H1 (cell line): ENCODE measurements at regions not wholly inside any gene's neighbourhood (a gene's known extent, or its start where the extent isn't known, plus 50 kb on each side); places are given as distances from the start of the nearest gene placed in this dataset.
A peak's percentile ranks its signal among the peaks of the same experiment; 100 is the strongest.

Experiments
- CTCF ChIA-PET: fragments of 300-600 bp; sonication (Branson Sonifier 250); formaldehyde crosslinking; loops from one replicate; lab custom pipeline; 2021; ENCODE audit not compliant: partially characterized antibody; lab: Charles Lee
- POLR2A ChIA-PET: fragments of 300-600 bp; sonication (Branson Sonifier 250); formaldehyde crosslinking; loops from one replicate; lab custom pipeline; 2021; ENCODE audit warnings: inconsistent platforms; ENCODE audit not compliant: partially characterized antibody; lab: Charles Lee
- DNase-seq, 2 experiments: peaks; one replicate each; pipeline versions ENCODE4 v3.0.0 to v3.0.0-alpha.2; 2010 to 2022; ENCODE audit warnings: low spot score in 2 of 2, low read depth in 1 of 2, mixed read lengths in 1 of 2
- FAIRE-seq: peaks from 2 replicates; lab custom pipeline; 2011; peaks lifted over from hg19 to GRCh38; lab: Jason Lieb, UNC
- H2AFZ ChIP-seq: 2 replicates; pipeline ENCODE4 v1.8.1; 2012; ENCODE audit warnings: low read length, inconsistent platforms
- H2AK5ac ChIP-seq: 2 replicates; pipeline ENCODE4 v1.6.1; 2013; ENCODE audit warnings: low read depth, low read length
- H2BK120ac ChIP-seq: replicated peaks from 2 replicates; pipeline ENCODE3; 2013; ENCODE audit warnings: low read depth, low read length, inconsistent platforms
- H2BK12ac ChIP-seq: 2 replicates; pipeline ENCODE4 v1.6.1; 2013; ENCODE audit warnings: low read depth, low read length
- H2BK15ac ChIP-seq: 2 replicates; pipeline ENCODE4 v1.6.1; 2013; ENCODE audit warnings: low read length
- H2BK20ac ChIP-seq: 2 replicates; pipeline ENCODE4 v1.6.1; 2013; ENCODE audit warnings: low read length
- H2BK5ac ChIP-seq: 2 replicates; pipeline ENCODE4 v1.6.1; 2013; ENCODE audit warnings: low read depth, low read length
- H3K14ac ChIP-seq: 2 replicates; pipeline ENCODE4 v1.6.1; 2013; ENCODE audit warnings: inconsistent platforms; ENCODE audit not compliant: insufficient read length
- H3K18ac ChIP-seq: 2 replicates; pipeline ENCODE4 v1.6.1; 2013; ENCODE audit warnings: low read length; ENCODE audit errors: extremely low read depth
- H3K23ac ChIP-seq: 2 replicates; pipeline ENCODE4 v1.6.1; 2013; ENCODE audit warnings: inconsistent platforms; ENCODE audit not compliant: insufficient read length
- H3K23me2 ChIP-seq: 2 replicates; pipeline ENCODE4 v1.6.1; 2013; ENCODE audit warnings: low read depth, low read length
- H3K27ac ChIP-seq: 2 replicates; pipeline ENCODE4 v1.6.1; 2011; ENCODE audit warnings: low read depth, low read length, inconsistent platforms
- H3K27me3 ChIP-seq, 4 experiments: replicated peaks in 1 of 4; 1 replicate in 1 of 4; 2 replicates in 3 of 4; pipeline versions ENCODE4 v1.6.1 to v1.8.1; 2011 to 2013; ENCODE audit warnings: low read length in 3 of 4, mild to moderate bottlenecking in 3 of 4, inconsistent platforms in 2 of 4, mixed read lengths in 2 of 4, moderate library complexity in 1 of 4; ENCODE audit not compliant: control insufficient read depth in 3 of 4, insufficient read depth in 3 of 4; ENCODE audit errors: extremely low read depth in 1 of 4
- H3K36me3 ChIP-seq, 4 experiments: 2 replicates each; pipeline versions ENCODE4 v1.6.1 to v1.8.1; 2011 to 2013; ENCODE audit warnings: mild to moderate bottlenecking in 4 of 4, low read length in 3 of 4, moderate library complexity in 2 of 4, control low read depth in 1 of 4, inconsistent platforms in 1 of 4; ENCODE audit not compliant: insufficient read depth in 4 of 4, control insufficient read depth in 2 of 4
- H3K4ac ChIP-seq: replicated peaks from 2 replicates; pipeline ENCODE3; 2013; ENCODE audit warnings: low read length, low read depth, mixed read lengths, inconsistent platforms; ENCODE audit not compliant: insufficient read length
- H3K4me1 ChIP-seq, 4 experiments: replicated peaks in 1 of 4; 1 replicate in 1 of 4; 2 replicates in 3 of 4; pipeline versions ENCODE4 v1.6.1 to v1.8.1; 2011 to 2013; ENCODE audit warnings: low read length in 3 of 4, inconsistent platforms in 2 of 4, mixed read lengths in 1 of 4; ENCODE audit not compliant: insufficient read depth in 4 of 4, control insufficient read depth in 3 of 4
- H3K4me2 ChIP-seq, 2 experiments: 2 replicates each; pipeline versions ENCODE4 v1.6.1 to v1.8.1; 2011 to 2013; ENCODE audit warnings: low read depth in 2 of 2, low read length in 2 of 2, control low read depth in 1 of 2, inconsistent platforms in 1 of 2, mild to moderate bottlenecking in 1 of 2; ENCODE audit not compliant: insufficient read depth in 1 of 2
- H3K4me3 ChIP-seq, 4 experiments: fragments of 200-600, 300-600 bp in 1 of 4; sonication (generic), shearing (Covaris generic), sonication (Bioruptor Twin) in 1 of 4; 2 replicates each; pipeline versions ENCODE4 v1.5.1 to v1.8.1; 2011 to 2016; ENCODE audit warnings: low read length in 4 of 4, low read depth in 3 of 4, control low read depth in 2 of 4, inconsistent platforms in 2 of 4, mild to moderate bottlenecking in 2 of 4, mixed read lengths in 1 of 4, moderate library complexity in 1 of 4; ENCODE audit not compliant: insufficient read depth in 2 of 4; ENCODE audit errors: extremely low read depth in 1 of 4
- H3K56ac ChIP-seq: replicated peaks from 2 replicates; pipeline ENCODE3; 2013; ENCODE audit warnings: low read depth, mild to moderate bottlenecking, mixed read lengths, low read length, inconsistent platforms; ENCODE audit not compliant: insufficient read length
- H3K79me1 ChIP-seq: 2 replicates; pipeline ENCODE4 v1.6.1; 2013; ENCODE audit warnings: low read depth, low read length, control low read depth
- H3K79me2 ChIP-seq, 2 experiments: 2 replicates each; pipeline versions ENCODE4 v1.6.1 to v1.8.1; 2012 to 2013; ENCODE audit warnings: low read length in 2 of 2, mild to moderate bottlenecking in 2 of 2, inconsistent platforms in 1 of 2; ENCODE audit not compliant: insufficient read depth in 2 of 2, control insufficient read depth in 1 of 2
- H3K9ac ChIP-seq, 4 experiments: replicated peaks in 1 of 4; 1 replicate in 1 of 4; 2 replicates in 3 of 4; pipeline versions ENCODE4 v1.6.1 to v1.8.1; 2011 to 2013; ENCODE audit warnings: low read depth in 3 of 4, low read length in 3 of 4, control low read depth in 2 of 4, mild to moderate bottlenecking in 2 of 4, moderate library complexity in 2 of 4, inconsistent platforms in 1 of 4; ENCODE audit errors: extremely low read depth in 1 of 4
- H3K9me3 ChIP-seq, 2 experiments: 2 replicates each; pipeline versions ENCODE4 v1.6.1 to v1.8.1; 2012 to 2013; ENCODE audit warnings: mild to moderate bottlenecking in 2 of 2, moderate library complexity in 2 of 2, control low read depth in 1 of 2, inconsistent platforms in 1 of 2, low read depth in 1 of 2, low read length in 1 of 2, mixed read lengths in 1 of 2; ENCODE audit not compliant: insufficient read depth in 2 of 2
- H4K20me1 ChIP-seq, 2 experiments: replicated peaks in 1 of 2; 2 replicates each; pipeline versions ENCODE3 to v1.8.1; 2011 to 2013; ENCODE audit warnings: inconsistent platforms in 2 of 2, low read length in 2 of 2, mild to moderate bottlenecking in 1 of 2; ENCODE audit not compliant: insufficient read depth in 2 of 2, control insufficient read depth in 1 of 2
- H4K5ac ChIP-seq: 2 replicates; pipeline ENCODE4 v1.6.1; 2013; ENCODE audit warnings: low read length, low read depth, mixed read lengths, inconsistent platforms; ENCODE audit not compliant: insufficient read length
- H4K8ac ChIP-seq: 2 replicates; pipeline ENCODE4 v1.8.0; 2013; ENCODE audit warnings: mild to moderate bottlenecking, moderate library complexity, low read length, inconsistent platforms; ENCODE audit not compliant: insufficient read depth; ENCODE audit errors: extremely low read depth
- H4K91ac ChIP-seq: replicated peaks from 2 replicates; pipeline ENCODE3; 2013; ENCODE audit warnings: low read length, mixed read lengths, inconsistent platforms; ENCODE audit not compliant: insufficient read length
- ASH2L ChIP-seq: fragments of 200-600, 300-600 bp; sonication (generic); IDR thresholded peaks from one replicate; pipeline ENCODE4 v1.7.1; 2017; ENCODE audit warnings: low read length
- ATF2 ChIP-seq: IDR thresholded peaks from 2 replicates; pipeline ENCODE4 v1.6.1; 2012; ENCODE audit warnings: low read length, inconsistent platforms
- CBX5 ChIP-seq: fragments of 300-800, 300-1000 bp; sonication (generic); IDR thresholded peaks from 2 replicates; pipeline ENCODE4 v1.7.1; 2016; ENCODE audit warnings: antibody characterized with exemption, low read length, low read depth
- CTCF ChIP-seq, 3 experiments: IDR thresholded peaks; 1 replicate in 2 of 3; 2 replicates in 1 of 3; pipeline versions ENCODE4 v1.5.1 to v1.6.1; 2011; ENCODE audit warnings: low read length in 3 of 3, mild to moderate bottlenecking in 3 of 3, inconsistent platforms in 2 of 3, low read depth in 1 of 3, moderate library complexity in 1 of 3; ENCODE audit not compliant: insufficient read depth in 1 of 3; ENCODE audit errors: control extremely low read depth in 1 of 3
- GTF2F1 ChIP-seq: IDR thresholded peaks from 2 replicates; pipeline ENCODE4 v1.6.1; 2012; ENCODE audit warnings: low read depth, low read length, improper control_type of control experiment, borderline replicate concordance
- HDAC2 ChIP-seq, 2 experiments: fragments of 300-600 bp in 1 of 2; sonication (generic) in 1 of 2; IDR thresholded peaks; 2 replicates each; pipeline ENCODE4 v1.6.1; 2011 to 2012; ENCODE audit warnings: low read depth in 2 of 2, low read length in 2 of 2, mild to moderate bottlenecking in 2 of 2, moderate library complexity in 2 of 2, borderline replicate concordance in 1 of 2, inconsistent platforms in 1 of 2
- JUND ChIP-seq: IDR thresholded peaks from 2 replicates; pipeline ENCODE4 v1.6.1; 2011; ENCODE audit warnings: mild to moderate bottlenecking, improper control_type of control experiment, low read length
- PHF8 ChIP-seq: fragments of 200-600 bp; sonication (generic); conservative IDR thresholded peaks from 2 replicates; pipeline ENCODE4 v1.7.1; 2012; ENCODE audit warnings: low read depth, mild to moderate bottlenecking, inconsistent platforms, low read length, moderate library complexity
- SIX5 ChIP-seq: IDR thresholded peaks from 2 replicates; pipeline ENCODE4 v1.6.1; 2011; ENCODE audit warnings: mild to moderate bottlenecking, low read depth, low read length
- SP1 ChIP-seq: IDR thresholded peaks from 2 replicates; pipeline ENCODE4 v1.6.1; 2011; ENCODE audit warnings: low read depth, low read length
- SUZ12 ChIP-seq: fragments of 200-600 bp; sonication (generic); IDR thresholded peaks from 2 replicates; pipeline ENCODE4 v1.6.1; 2012; ENCODE audit warnings: mild to moderate bottlenecking, inconsistent platforms, low read length, moderate library complexity, mixed read lengths
- TAF1 ChIP-seq: IDR thresholded peaks from 2 replicates; pipeline ENCODE4 v1.6.1; 2011; ENCODE audit warnings: mild to moderate bottlenecking, low read depth, low read length

- no peaks in the 10 kb centered on the region for H3K27me3 ChIP-seq
- ChIA-PET CTCF (no interaction called here), POLR2A (no interaction called here)
- no peaks in the 10 kb centered on the region for H3K79me1 ChIP-seq
- no peak overlapping the region; the same call in 1 of the 2 replicates for H3K18ac ChIP-seq
- no peaks in the 10 kb centered on the region for H3K9me3 ChIP-seq
- H4K8ac ChIP-seq = no peak overlapping the region
- H2BK15ac ChIP-seq = no peak overlapping the region
- H3K79me2 ChIP-seq = no peaks in the 10 kb centered on the region
- H3K4me1 ChIP-seq = peaks cover 0 to 9% (median 2%) of the 10 kb centered on the region in 4 experiments; a peak in 2 of 7 replicates
- peak overlapping the region; percentile 61; the same call in 1 of the 2 replicates for H2BK20ac ChIP-seq
- DNase-seq (no peak), FAIRE-seq (no peak)
- no peak overlapping the region for H4K5ac ChIP-seq
- no peaks in the 10 kb centered on the region for H4K20me1 ChIP-seq
- H3K36me3 ChIP-seq = no peaks in the 10 kb centered on the region
- no peak overlapping the region for H3K14ac ChIP-seq
- no peak overlapping the region for H3K4me3 ChIP-seq
- no peak overlapping the region for H3K4ac ChIP-seq
- no peak overlapping the region for H4K91ac ChIP-seq
- no peak overlapping the region for H3K23ac ChIP-seq
- no peak overlapping the region for H3K9ac ChIP-seq
- no peak overlapping the region for H3K27ac ChIP-seq
- no peak overlapping the region for H3K4me2 ChIP-seq
- no peak overlapping the region for H2AFZ ChIP-seq
- H2BK120ac ChIP-seq = no peak overlapping the region
- H3K23me2 ChIP-seq = no peaks in the 10 kb centered on the region
- peak overlapping the region; percentile 75; the same call in 1 of the 2 replicates for H2AK5ac ChIP-seq
- TF ChIP-seq CBX5 (no peak), SUZ12 (no peak), SIX5 (no peak), JUND (no peak), SP1 (no peak), PHF8 (no peak), TAF1 (no peak), ATF2 (no peak), ASH2L (no peak), HDAC2 (IDR thresholded peaks at IDR 0.05; ENCODE audit: borderline replicate concordance in 1 of 2, low read depth in 2 of 2, low read length in 2 of 2) (no peak), CTCF (IDR thresholded peaks at IDR 0.05; ENCODE audit: control extremely low read depth in 1 of 3, insufficient read depth in 1 of 3, low read depth in 1 of 3, low read length in 3 of 3) (no peak), GTF2F1 (no peak)
- H3K56ac ChIP-seq = no peak overlapping the region
- H2BK5ac ChIP-seq = no peak overlapping the region
- H2BK12ac ChIP-seq = peak overlapping the region; percentile 80; the same call in 1 of the 2 replicates
Measured at GRCh38 chr6:141452354-141452686, 680.4 kb upstream of the GJE1 start.
